ENCODE measurements at regions not wholly inside any gene's neighbourhood (a gene's known extent, or its start where the extent isn't known, plus 50 kb on each side); places are given as distances from the start of the nearest gene placed in this dataset.

- no peak for DNase-seq
These were observed 333.3 kb downstream of the SLC16A7 start for GRCh38 chr12:59929110-59929509.

DNA sequence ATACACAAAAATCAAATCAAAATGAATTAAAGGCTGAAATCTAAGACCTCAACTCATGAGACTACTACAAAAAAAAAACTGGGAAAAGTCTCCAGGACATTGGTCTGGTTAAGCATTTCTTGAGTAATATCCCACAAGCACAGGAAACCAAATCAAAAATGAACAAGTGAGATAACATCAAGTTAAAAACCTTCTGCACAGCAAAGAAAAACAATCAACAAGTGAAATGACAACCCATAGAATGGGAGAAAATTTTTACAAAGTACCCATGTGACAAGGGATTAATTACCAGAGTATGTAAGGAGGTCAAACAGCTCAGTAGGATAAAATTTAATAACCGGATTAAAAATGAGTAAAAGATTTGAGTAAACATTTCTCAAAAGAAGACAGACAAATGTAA, 338.7 kb downstream of the SLC16A7 start:
- DNase-seq = no peak

DNA sequence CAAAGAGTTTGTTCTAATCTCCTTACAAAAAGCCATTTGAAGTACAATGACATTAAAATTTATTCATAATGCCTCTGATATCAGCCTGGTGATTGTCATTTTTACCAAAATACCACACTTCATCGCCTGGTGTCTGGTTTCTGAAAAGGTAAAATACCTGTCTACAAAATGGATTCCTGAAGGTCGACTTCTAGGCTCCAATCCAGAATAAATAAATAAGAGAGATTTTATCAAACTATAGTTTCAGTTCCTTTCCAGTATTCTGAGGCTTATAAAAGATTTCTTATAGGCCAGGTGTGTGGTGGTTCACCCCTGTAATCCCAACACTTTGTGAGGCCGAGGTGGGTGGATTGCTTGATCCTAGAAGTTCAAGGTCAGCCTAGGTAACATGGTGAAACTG, 340.7 kb downstream of the SLC16A7 start:
- no peak for DNase-seq

DNA sequence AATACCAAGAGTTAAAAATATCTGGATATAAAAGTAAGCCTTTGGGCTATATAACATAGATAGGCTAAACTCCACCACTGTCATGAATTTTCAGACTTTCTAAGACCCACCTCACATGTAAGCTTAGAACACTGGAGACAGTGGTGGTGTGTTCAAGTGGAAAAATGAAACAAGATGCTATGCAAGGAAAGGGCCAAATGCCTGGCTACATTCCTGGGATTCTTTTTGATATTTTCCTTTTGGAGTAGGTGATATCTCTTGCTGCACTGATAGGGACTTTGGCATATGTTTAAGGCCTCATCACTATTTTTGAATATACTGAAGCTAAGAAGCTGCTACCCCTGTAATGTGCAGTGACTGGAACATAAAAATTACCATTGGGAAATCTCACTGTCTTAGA, 341.3 kb downstream of the SLC16A7 start:
- DNase-seq = no peak

- no peak for DNase-seq
These were observed 342.5 kb downstream of the SLC16A7 start for GRCh38 chr12:59938190-59938962.

GRCh38 chr12:59940631-59941342, 345.0 kb downstream of the SLC16A7 start:
- no peak for DNase-seq

- DNase-seq = no peak
These were observed 345.6 kb downstream of the SLC16A7 start for GRCh38 chr12:59941461-59941860.

DNA sequence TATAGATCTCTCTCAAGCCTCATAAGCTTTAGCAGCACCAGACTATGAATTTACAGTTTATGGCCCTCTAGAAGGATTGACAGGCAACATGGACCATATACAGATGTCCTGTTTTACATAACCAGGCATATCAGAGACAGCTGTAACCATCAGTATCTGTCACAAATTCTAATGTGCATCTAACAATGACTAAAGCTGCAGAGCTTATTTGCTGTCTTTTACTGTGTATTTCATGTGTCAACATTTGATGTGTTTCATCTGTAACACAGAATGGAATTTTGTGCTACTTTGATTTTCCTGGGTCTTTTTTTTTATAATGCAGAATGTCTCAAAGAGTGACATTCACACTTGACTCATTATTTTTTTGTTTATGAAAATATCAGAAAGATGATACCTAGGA, 348.3 kb downstream of the SLC16A7 start:
- DNase-seq = no peak

DNA sequence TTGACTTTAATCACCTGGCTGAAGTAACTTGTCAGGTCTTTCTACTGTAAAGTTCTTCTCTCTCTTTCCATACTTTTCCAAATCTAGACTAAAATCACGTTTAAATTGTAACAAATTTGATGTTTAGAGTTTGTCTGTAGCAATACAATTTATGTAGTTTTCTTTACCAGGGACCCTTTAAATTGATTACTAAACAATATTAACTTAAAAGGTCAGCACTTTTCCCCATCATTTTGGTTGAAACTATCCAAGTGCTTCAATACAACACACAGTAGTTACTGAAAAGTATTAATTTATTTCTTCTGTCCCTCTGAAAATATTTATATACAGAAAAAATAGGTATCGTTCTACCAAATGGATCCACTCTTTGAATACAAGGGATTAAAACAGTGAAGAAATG, 350.8 kb downstream of the SLC16A7 start:
- no peak for DNase-seq

GRCh38 chr12:59963546-59963945, 367.7 kb downstream of the SLC16A7 start:
- no peak for DNase-seq

DNA sequence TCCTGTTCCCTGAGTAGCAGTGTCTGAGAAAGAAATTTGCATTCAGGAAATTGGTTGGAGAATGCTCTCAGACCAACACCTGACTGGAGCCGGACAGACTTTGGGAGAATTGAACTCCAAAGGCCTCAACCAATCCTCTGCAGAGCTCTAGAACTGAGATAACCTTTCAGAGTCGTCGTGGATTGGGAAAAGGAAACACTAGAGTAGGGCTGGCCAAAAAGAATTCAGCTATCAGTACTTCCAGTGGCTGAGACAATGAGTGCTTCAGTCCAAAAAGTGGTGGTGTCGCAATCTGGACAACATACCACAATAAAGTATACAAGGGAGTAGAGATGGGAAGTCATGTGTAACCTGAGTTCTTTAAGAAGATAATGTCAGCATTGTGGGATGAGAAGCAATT, 377.1 kb downstream of the SLC16A7 start:
- no peak for DNase-seq

- DNase-seq = no peak
These were observed 377.7 kb downstream of the SLC16A7 start for GRCh38 chr12:59973515-59973914.

GRCh38 chr12:59977779-59978178, 381.9 kb downstream of the SLC16A7 start:
- no peak for DNase-seq

GRCh38 chr12:59980476-59980875, 384.6 kb downstream of the SLC16A7 start:
- DNase-seq = no peak

GRCh38 chr12:59999291-59999690, 403.5 kb downstream of the SLC16A7 start:
- no peak for DNase-seq

DNA sequence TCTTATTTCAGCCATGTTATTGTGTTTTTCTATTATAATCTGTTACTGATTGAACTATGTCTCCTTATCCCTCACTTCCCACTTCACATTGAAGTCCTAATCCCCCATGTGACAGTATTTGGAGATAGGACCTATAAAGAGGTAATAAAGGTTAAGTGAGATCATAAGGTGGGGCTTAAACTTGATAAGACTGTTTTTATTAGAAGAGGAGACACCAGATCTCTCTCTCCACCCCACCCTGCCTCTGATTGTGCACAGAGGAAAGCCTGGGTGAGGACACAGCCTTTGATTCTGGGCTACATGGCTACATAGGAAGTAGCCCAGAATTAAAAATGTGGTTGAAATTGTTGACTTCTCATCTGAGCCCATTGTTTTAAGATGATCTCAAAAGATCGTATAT, 414.7 kb downstream of the SLC16A7 start:
- no peak for DNase-seq

- no peak for DNase-seq
These were observed 416.8 kb downstream of the SLC16A7 start for GRCh38 chr12:60012659-60013058.

DNA sequence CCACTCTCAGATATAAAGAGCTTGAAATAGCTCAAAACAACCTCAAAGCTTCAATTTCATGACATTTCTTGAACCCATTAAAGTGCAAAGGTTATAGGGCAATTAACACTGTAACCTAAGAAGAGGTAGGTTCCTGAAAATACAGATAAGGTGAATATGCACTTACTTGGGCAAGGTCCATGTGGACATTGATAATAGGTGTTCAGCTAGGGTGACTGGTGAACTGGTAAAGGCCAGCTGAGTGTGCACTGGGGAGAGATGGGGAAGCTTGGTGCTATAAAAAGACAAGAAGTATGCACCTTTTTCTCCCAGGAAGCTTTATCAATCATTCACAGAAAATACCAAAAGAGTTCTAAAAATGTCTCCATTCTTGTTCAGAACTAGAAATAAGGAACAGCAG, 418.6 kb downstream of the SLC16A7 start:
- DNase-seq = no peak

DNA sequence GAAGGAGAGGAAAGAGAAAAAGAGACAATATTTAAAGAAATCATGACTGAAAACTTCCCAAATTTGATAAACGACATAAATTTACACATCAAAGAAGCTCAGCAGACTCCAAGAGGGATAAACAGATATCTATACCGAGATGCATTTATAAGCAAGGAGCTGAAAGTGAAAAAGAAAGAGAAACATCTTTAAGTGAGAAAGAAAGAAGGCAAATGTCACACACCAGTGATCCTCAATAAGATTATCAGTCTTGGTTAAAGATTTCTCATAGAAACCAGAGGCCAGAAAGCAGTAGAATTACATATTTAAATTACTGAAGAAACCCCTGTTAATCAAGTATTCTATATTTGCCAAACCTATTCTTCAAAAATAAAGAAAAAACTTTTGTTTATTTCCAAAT, 424.2 kb downstream of the SLC16A7 start:
- DNase-seq = no peak

DNA sequence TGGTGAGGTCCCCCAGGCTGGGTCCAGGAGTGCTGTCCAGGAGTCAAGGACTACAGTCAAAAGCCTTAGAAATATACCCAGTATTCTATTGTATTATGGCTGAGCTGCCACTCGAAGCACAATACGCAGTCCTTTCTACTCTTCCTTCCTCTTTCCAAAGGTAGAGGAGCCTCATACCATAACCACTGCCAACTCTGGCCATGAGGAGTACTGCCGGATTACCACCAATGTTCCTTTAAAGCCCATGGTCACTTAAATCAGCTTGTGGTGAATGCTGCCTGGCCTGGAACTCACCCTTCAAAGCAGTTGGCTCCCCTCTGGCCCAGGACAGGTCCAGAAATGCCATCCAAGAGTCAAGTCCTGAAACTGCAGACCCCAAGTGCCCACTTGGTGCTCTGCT, 425.4 kb downstream of the SLC16A7 start:
- no peak for DNase-seq

GRCh38 chr12:60027266-60027665, 431.4 kb downstream of the SLC16A7 start:
- DNase-seq = no peak

DNA sequence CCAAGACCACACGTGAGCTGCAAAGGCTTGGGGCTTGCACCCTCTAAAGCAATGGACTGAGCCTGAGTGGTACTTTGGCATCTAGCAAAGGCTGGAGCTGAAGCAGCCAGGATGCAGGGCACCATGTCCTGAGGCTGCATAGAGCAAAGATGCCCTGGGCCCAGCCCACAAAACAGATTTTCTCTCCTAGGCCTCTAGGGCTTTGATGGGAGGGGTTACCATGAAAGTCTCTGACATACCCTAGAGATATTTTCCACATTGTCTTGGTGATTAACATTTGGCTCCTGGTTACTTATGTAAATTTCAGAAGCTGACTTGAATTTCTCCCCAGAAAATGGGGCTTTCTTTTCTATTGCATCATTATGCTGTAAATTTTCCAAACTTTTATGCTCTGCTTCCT, 438.3 kb downstream of the SLC16A7 start:
- DNase-seq = no peak

DNA sequence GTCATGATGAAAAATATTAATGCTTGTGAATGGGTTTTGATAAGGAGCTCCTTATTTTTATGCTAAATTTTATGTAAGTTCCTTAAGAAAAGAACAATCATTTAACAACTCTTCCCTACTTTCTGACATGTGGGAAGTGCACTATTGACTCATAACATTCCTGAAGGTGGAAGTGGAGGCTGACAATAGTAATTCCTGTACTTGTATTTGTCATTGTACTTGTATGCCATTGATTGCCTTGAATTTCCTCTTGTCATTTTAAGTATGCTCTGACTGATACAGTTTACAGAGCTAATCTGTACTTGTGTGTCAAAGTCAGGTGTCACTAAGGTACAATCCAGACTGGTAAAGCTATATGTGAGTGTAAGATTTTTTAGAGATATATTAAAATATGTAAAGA, 440.0 kb downstream of the SLC16A7 start:
- no peak for DNase-seq

DNA sequence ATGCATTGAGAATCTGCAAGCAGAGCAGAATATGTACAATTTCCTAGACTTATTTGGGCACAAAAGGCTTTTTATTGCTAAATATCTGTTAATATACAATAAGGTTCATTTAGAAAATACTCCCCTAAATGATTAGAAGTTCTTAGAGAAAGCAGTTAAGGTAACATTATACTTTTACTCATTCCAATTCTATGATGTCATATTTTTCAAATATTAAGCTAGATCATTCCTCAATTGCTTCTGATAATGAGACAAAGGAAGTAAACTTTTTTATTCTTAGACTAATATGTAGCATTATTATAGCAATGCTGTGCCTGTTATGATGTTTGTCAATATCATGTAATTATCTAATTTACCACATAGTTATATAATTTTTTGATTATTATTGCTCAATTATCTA, 447.0 kb downstream of the SLC16A7 start:
- no peak for DNase-seq

GRCh38 chr12:60043236-60043635, 447.4 kb downstream of the SLC16A7 start:
- DNase-seq = no peak

Measured in CD4-positive, alpha-beta T cell treated with Interleukin-1 beta for 1 hour (primary cell).